IMR-90 (cell line): ENCODE measurements at regions not wholly inside any gene's neighbourhood (a gene's known extent, or its start where the extent isn't known, plus 50 kb on each side); places are given as distances from the start of the nearest gene placed in this dataset.

Experiments
- ATAC-seq: fragments of 200-7000 bp; cut with Tn5 transposase; 2 replicates; pipeline ENCODE4 v1.9.1; 2020; ENCODE audit warnings: low read depth, mild to moderate bottlenecking, moderate library complexity
- BruUV-seq: library from RNA; stranded (reverse); fragments of 400-500 nt; replicated peaks from 2 replicates; lab custom pipeline; 2021; lab: Mats Ljungman, UMichigan
- CTCF ChIA-PET: fragments of 300-600 bp; formaldehyde crosslinking; extraction: SDS; loops from one replicate; lab custom pipeline; 2021; ENCODE audit warnings: antibody characterized with exemption; lab: Yijun Ruan, JAX
- POLR2A ChIA-PET: fragments of 300-600 bp; sonication (Branson Sonifier 250); formaldehyde crosslinking; loops from one replicate; lab custom pipeline; 2022; ENCODE audit warnings: antibody characterized with exemption; ENCODE audit not compliant: unreplicated experiment; lab: Charles Lee
- DNase-seq: peaks from one replicate; pipeline ENCODE4 v3.0.0; 2013
- H2AFZ ChIP-seq: replicated peaks from 2 replicates; pipeline ENCODE3; 2013; ENCODE audit warnings: low read length, mild to moderate bottlenecking; ENCODE audit not compliant: poor library complexity
- H2AK5ac ChIP-seq: 2 replicates; pipeline ENCODE4 v1.6.1; 2013; ENCODE audit warnings: low read depth, low read length, inconsistent platforms
- H2AK9ac ChIP-seq: replicated peaks from 2 replicates; pipeline ENCODE3; 2013; ENCODE audit warnings: mild to moderate bottlenecking, low read depth, low read length, moderate library complexity; ENCODE audit not compliant: poor library complexity
- H2BK120ac ChIP-seq: 2 replicates; pipeline ENCODE4 v1.6.1; 2013; ENCODE audit warnings: low read depth, low read length, inconsistent platforms
- H2BK15ac ChIP-seq: 3 replicates; pipeline ENCODE4 v1.6.1; 2013; ENCODE audit warnings: low read depth, low read length, inconsistent platforms
- H2BK20ac ChIP-seq: 2 replicates; pipeline ENCODE4 v1.6.1; 2013; ENCODE audit warnings: low read depth, mild to moderate bottlenecking, inconsistent platforms, low read length, moderate library complexity
- H2BK5ac ChIP-seq: 2 replicates; pipeline ENCODE4 v1.6.1; 2013; ENCODE audit warnings: mild to moderate bottlenecking, low read depth, low read length, inconsistent platforms; ENCODE audit not compliant: poor library complexity, severe bottlenecking
- H3K14ac ChIP-seq: replicated peaks from 2 replicates; pipeline ENCODE4 v1.6.1; 2013; ENCODE audit warnings: low read depth, low read length, inconsistent platforms
- H3K18ac ChIP-seq: 2 replicates; pipeline ENCODE4 v1.6.1; 2013; ENCODE audit warnings: low read depth, low read length, control low read depth
- H3K23ac ChIP-seq: 2 replicates; pipeline ENCODE4 v1.6.1; 2013; ENCODE audit warnings: low read depth, low read length, inconsistent platforms
- H3K27ac ChIP-seq: 2 replicates; pipeline ENCODE4 v1.5.1; 2013; ENCODE audit warnings: mild to moderate bottlenecking, control low read depth, low read length; ENCODE audit not compliant: insufficient read depth
- H3K27me3 ChIP-seq: 2 replicates; pipeline ENCODE4 v1.6.1; 2013; ENCODE audit warnings: low read length; ENCODE audit not compliant: control insufficient read depth, insufficient read depth
- H3K36me3 ChIP-seq: 2 replicates; pipeline ENCODE4 v1.6.1; 2013; ENCODE audit warnings: low read length, mixed read lengths; ENCODE audit not compliant: control insufficient read depth, insufficient read depth
- H3K4ac ChIP-seq: 2 replicates; pipeline ENCODE4 v1.6.1; 2013; ENCODE audit warnings: low read depth, low read length, inconsistent platforms
- H3K4me1 ChIP-seq: 2 replicates; pipeline ENCODE4 v1.6.1; 2013; ENCODE audit warnings: low read length, mixed read lengths; ENCODE audit not compliant: control insufficient read depth, insufficient read depth
- H3K4me2 ChIP-seq: 2 replicates; pipeline ENCODE4 v1.6.1; 2013; ENCODE audit warnings: low read depth, mild to moderate bottlenecking, control low read depth, low read length, moderate library complexity
- H3K4me3 ChIP-seq: 2 replicates; pipeline ENCODE4 v1.5.1; 2013; ENCODE audit warnings: low read depth, mild to moderate bottlenecking, control low read depth, low read length, moderate library complexity; ENCODE audit not compliant: insufficient read depth
- H3K56ac ChIP-seq: 2 replicates; pipeline ENCODE4 v1.6.1; 2013; ENCODE audit warnings: low read length, inconsistent platforms; ENCODE audit not compliant: insufficient read depth; ENCODE audit errors: extremely low read depth
- H3K79me1 ChIP-seq, 2 experiments: 2 replicates each; pipeline ENCODE4 v1.6.1; 2013; ENCODE audit warnings: low read length in 2 of 2, inconsistent platforms in 1 of 2, low read depth in 1 of 2
- H3K9ac ChIP-seq: 2 replicates; pipeline ENCODE4 v1.6.1; 2013; ENCODE audit warnings: low read depth, low read length, control low read depth
- H3K9me1 ChIP-seq: 2 replicates; pipeline ENCODE4 v1.6.1; 2013; ENCODE audit warnings: low read length, inconsistent platforms; ENCODE audit not compliant: insufficient read depth
- H3K9me3 ChIP-seq: 2 replicates; pipeline ENCODE4 v1.6.1; 2013; ENCODE audit warnings: low read length; ENCODE audit not compliant: control insufficient read depth, insufficient read depth
- H4K20me1 ChIP-seq: 2 replicates; pipeline ENCODE4 v1.6.1; 2013; ENCODE audit warnings: low read length, inconsistent platforms; ENCODE audit not compliant: insufficient read depth
- H4K5ac ChIP-seq: 2 replicates; pipeline ENCODE4 v1.6.1; 2013; ENCODE audit warnings: mild to moderate bottlenecking, low read depth, low read length, control low read depth
- H4K8ac ChIP-seq, 2 experiments: 2 replicates each; pipeline ENCODE4 v1.6.1; 2013; ENCODE audit warnings: low read depth in 2 of 2, low read length in 2 of 2, control low read depth in 1 of 2, inconsistent platforms in 1 of 2
- H4K91ac ChIP-seq: 2 replicates; pipeline ENCODE4 v1.6.1; 2013; ENCODE audit warnings: low read depth, low read length, inconsistent platforms; ENCODE audit not compliant: insufficient read depth
- BHLHE40 ChIP-seq: fragments of 150-350 bp; IDR thresholded peaks from 2 replicates; pipeline ENCODE4 v1.6.1; 2016; ENCODE audit warnings: mild to moderate bottlenecking, low read depth, low read length
- CHD1 ChIP-seq: IDR thresholded peaks from 2 replicates; pipeline ENCODE4 v1.6.1; 2012; ENCODE audit warnings: low read depth, low read length, improper control_type of control experiment
- FOS ChIP-seq: fragments of 150-350 bp; IDR thresholded peaks from 2 replicates; pipeline ENCODE4 v1.6.1; 2016; ENCODE audit warnings: low read depth, low read length
- MAZ ChIP-seq: IDR thresholded peaks from 2 replicates; pipeline ENCODE4 v1.6.1; 2012; ENCODE audit warnings: low read depth, mild to moderate bottlenecking, low read length, improper control_type of control experiment, moderate library complexity, borderline replicate concordance
- MXI1 ChIP-seq: IDR thresholded peaks from 2 replicates; pipeline ENCODE4 v1.6.1; 2012; ENCODE audit warnings: low read depth, mild to moderate bottlenecking, low read length, moderate library complexity, borderline replicate concordance
- RAD21 ChIP-seq: IDR thresholded peaks from 2 replicates; pipeline ENCODE4 v1.6.1; 2012; ENCODE audit warnings: low read length, improper control_type of control experiment
- RCOR1 ChIP-seq: IDR thresholded peaks from 2 replicates; pipeline ENCODE4 v1.6.1; 2012; ENCODE audit warnings: mild to moderate bottlenecking, low read length, improper control_type of control experiment; ENCODE audit not compliant: insufficient replicate concordance
- RFX5 ChIP-seq: IDR thresholded peaks from 2 replicates; pipeline ENCODE4 v1.8.0; 2012; ENCODE audit warnings: low read depth, mild to moderate bottlenecking, low read length, moderate library complexity
- SMC3 ChIP-seq: fragments of 150-350 bp; IDR thresholded peaks from 2 replicates; pipeline ENCODE4 v1.6.1; 2016; ENCODE audit warnings: low read depth, mild to moderate bottlenecking, antibody characterized with exemption, low read length, moderate library complexity
- WGBS, 2 experiments: methylation state at CpG; one replicate each; pipeline versions ENCODE4 v1.1.5 to v1.1.7; 2013; ENCODE audit warnings: missing lambda C conversion rate in 2 of 2; ENCODE audit not compliant: insufficient read length in 1 of 2; ENCODE audit errors: extremely low coverage in 2 of 2; 5-methylcytosine and 5-hydroxymethylcytosine counted together
- dilution Hi-C: fragments of 300-500 bp; cut with HindIII; formaldehyde crosslinking; loops from one replicate; pipeline ENCODE4 v1.14.3; 2018; ENCODE audit warnings: low sequenced_read_pairs; ENCODE audit not compliant: unreplicated experiment
- in situ Hi-C: fragments of 300-500 bp; cut with MboI; formaldehyde crosslinking; loops from 3 replicates; pipeline ENCODE4 v1.14.3; 2019; ENCODE audit warnings: low sequenced_read_pairs, inconsistent platforms, mixed read lengths
- intact Hi-C: fragments of 100-400 bp; cut with micrococcal nuclease; formaldehyde crosslinking; loops from 2 replicates; pipeline ENCODE4 v1.10.0; 2022
- TF ChIP-seq, protein P1 (sequence below): fragments of 150-350 bp; IDR thresholded peaks from 2 replicates; pipeline ENCODE4 v1.6.1; 2016; ENCODE audit warnings: low read depth, mild to moderate bottlenecking, low read length, moderate library complexity, borderline replicate concordance
- TF ChIP-seq, protein P2 (sequence below): fragments of 150-350 bp; IDR thresholded peaks from 2 replicates; pipeline ENCODE4 v1.6.1; 2017; ENCODE audit warnings: mild to moderate bottlenecking, antibody characterized with exemption, low read length, low read depth
- TF ChIP-seq, protein P3 (sequence below): conservative IDR thresholded peaks from 2 replicates; pipeline ENCODE4 v1.5.1; 2012; ENCODE audit warnings: mild to moderate bottlenecking, low read depth, low read length, improper control_type of control experiment

- WGBS, 2 experiments, result 13% methylated on average over 1 of the region's 7 CpGs; no CpG with 5 or more reads in 1 of the 2 experiments
- H3K27me3 ChIP-seq, result no peaks in the 10 kb centered on the region; the same call in 1 of the 2 replicates
Measured at GRCh38 chr1:38464071-38464661, 395.4 kb downstream of the RRAGC start.

More at GRCh38 chr1:38464071-38464661, 395.4 kb downstream of the RRAGC start:
- no peaks in the 10 kb centered on the region for H3K36me3 ChIP-seq
- intact Hi-C loops (no loop called here), dilution Hi-C loops (no loop called here), in situ Hi-C loops (no loop called here)
- H4K91ac ChIP-seq, result no peak overlapping the region
- no peak overlapping the region for H3K4me2 ChIP-seq
- H3K9me3 ChIP-seq, result no peaks in the 10 kb centered on the region
- ChIA-PET POLR2A (no interaction called here), CTCF (no interaction called here)
- H2BK120ac ChIP-seq, result no peak overlapping the region
- no peak overlapping the region for H3K18ac ChIP-seq
- no peaks in the 10 kb centered on the region for H3K4me1 ChIP-seq
- no peak overlapping the region for H2BK5ac ChIP-seq
- no peak overlapping the region for H2AFZ ChIP-seq
- no peak for DNase-seq
- H3K4ac ChIP-seq, result no peak overlapping the region
- no peaks in the 10 kb centered on the region for H3K9me1 ChIP-seq
- no peak overlapping the region for H3K27ac ChIP-seq
- ATAC-seq, result no peak
- no peak overlapping the region for H2AK5ac ChIP-seq
- H4K5ac ChIP-seq, result no peak overlapping the region
- H3K4me3 ChIP-seq, result no peak overlapping the region
- H4K8ac ChIP-seq, result no peak overlapping the region
- no peak overlapping the region for H2BK20ac ChIP-seq
- no peak overlapping the region for H2AK9ac ChIP-seq
- H3K56ac ChIP-seq, result no peak overlapping the region
- no peaks in the 10 kb centered on the region for H3K79me1 ChIP-seq
- H3K14ac ChIP-seq, result no peak overlapping the region
- no peak overlapping the region for H2BK15ac ChIP-seq
- H3K23ac ChIP-seq, result no peak overlapping the region
- BruUV-seq, result no TSS peak
- H3K9ac ChIP-seq, result no peak overlapping the region
- TF ChIP-seq RFX5 (no peak), RCOR1 (no peak), BHLHE40 (no peak), MAZ (no peak), MXI1 (no peak), CHD1 (no peak), RAD21 (no peak), FOS (no peak), SMC3 (no peak)
- TF ChIP-seq, protein P1, sequence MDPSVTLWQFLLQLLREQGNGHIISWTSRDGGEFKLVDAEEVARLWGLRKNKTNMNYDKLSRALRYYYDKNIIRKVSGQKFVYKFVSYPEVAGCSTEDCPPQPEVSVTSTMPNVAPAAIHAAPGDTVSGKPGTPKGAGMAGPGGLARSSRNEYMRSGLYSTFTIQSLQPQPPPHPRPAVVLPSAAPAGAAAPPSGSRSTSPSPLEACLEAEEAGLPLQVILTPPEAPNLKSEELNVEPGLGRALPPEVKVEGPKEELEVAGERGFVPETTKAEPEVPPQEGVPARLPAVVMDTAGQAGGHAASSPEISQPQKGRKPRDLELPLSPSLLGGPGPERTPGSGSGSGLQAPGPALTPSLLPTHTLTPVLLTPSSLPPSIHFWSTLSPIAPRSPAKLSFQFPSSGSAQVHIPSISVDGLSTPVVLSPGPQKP, result no peak
- TF ChIP-seq, protein P2, sequence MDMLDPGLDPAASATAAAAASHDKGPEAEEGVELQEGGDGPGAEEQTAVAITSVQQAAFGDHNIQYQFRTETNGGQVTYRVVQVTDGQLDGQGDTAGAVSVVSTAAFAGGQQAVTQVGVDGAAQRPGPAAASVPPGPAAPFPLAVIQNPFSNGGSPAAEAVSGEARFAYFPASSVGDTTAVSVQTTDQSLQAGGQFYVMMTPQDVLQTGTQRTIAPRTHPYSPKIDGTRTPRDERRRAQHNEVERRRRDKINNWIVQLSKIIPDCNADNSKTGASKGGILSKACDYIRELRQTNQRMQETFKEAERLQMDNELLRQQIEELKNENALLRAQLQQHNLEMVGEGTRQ, result no peak
- TF ChIP-seq, protein P3, sequence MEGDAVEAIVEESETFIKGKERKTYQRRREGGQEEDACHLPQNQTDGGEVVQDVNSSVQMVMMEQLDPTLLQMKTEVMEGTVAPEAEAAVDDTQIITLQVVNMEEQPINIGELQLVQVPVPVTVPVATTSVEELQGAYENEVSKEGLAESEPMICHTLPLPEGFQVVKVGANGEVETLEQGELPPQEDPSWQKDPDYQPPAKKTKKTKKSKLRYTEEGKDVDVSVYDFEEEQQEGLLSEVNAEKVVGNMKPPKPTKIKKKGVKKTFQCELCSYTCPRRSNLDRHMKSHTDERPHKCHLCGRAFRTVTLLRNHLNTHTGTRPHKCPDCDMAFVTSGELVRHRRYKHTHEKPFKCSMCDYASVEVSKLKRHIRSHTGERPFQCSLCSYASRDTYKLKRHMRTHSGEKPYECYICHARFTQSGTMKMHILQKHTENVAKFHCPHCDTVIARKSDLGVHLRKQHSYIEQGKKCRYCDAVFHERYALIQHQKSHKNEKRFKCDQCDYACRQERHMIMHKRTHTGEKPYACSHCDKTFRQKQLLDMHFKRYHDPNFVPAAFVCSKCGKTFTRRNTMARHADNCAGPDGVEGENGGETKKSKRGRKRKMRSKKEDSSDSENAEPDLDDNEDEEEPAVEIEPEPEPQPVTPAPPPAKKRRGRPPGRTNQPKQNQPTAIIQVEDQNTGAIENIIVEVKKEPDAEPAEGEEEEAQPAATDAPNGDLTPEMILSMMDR, result no peak
- H4K20me1 ChIP-seq, result no peaks in the 10 kb centered on the region
